Head of caudate nucleus (tissue), 42 donors: ENCODE measurements at regions not wholly inside any gene's neighbourhood (a gene's known extent, or its start where the extent isn't known, plus 50 kb on each side); places are given as distances from the start of the nearest gene placed in this dataset.
A peak's percentile ranks its signal among the peaks of the same experiment; 100 is the strongest.

ENCODE experiments used
- DNase-seq, 42 donors: peaks; one replicate each; pipeline versions ENCODE4 v3.0.0 to v3.0.0-alpha.2; 2020 to 2021; ENCODE audit warnings: mixed read lengths in 7 of 42
- intact Hi-C: fragments of 100-400 bp; cut with DNase I; formaldehyde crosslinking; loops from one replicate; pipeline ENCODE4 v1.15.0; 2022

DNA sequence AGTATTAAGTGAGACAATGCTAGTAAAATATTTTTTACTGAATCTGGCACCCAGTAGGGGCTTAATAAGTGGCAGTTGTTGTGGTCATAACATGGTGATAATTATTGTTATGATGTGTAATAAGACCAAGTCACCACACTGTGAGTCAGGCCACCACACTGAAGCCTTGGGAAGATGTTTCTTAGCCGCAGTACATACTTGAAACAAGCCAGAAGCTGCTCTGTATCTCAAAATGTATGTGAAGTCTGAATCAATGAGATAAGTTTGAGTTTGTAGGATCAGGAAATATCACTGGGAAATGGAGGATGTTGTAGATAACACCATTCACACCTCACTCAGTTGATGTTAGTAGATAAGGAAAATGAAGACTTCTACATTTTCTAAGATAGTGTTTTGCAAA, 51.3 kb upstream of the PTPN3 start:
- intact Hi-C loops, result no loop called here
- no peak for DNase-seq

DNA sequence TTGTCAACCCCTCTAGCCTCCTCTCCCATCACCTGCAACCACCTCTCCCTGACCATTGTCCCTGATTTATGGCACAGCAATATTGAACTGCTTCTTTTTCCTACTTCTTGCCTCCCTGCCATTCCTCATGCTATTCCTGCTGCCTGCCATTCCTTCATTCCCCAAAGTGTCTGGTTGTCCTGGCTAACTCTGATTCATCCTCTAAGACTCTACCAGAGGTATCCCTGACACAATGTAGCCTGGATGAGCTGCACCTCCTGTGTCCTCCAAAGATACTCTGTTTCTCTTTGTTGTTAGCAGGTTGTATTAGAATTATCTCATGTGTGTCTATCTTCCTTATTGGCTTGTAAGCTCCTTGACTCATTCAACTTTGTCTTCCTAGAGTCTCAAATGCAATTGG, 53.5 kb upstream of the PTPN3 start:
- DNase-seq, result no peak
- intact Hi-C loops, result no loop called here

DNA sequence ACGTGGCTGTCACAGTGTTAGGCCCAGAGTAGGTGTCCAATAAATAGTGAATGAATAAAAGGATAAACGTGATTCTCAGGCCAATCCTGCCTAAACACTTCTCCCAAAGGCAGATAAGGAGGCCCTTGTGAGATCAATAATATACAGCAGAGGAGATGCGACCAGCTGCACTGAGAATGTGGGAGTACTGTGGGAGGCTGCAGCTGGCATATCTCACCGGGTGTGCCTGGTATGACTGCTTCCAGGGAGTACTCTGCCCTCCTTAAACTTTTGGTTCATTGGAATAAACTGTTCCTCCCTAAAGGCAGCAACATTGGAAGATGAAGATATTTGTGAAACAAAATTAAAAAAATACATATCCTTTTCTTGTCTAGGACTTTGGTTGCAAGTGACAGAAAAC, 57.1 kb upstream of the PTPN3 start:
- DNase-seq, result peak in 19 of 42 donors; percentile 6 to 72 (median 27)
- intact Hi-C loops, result no loop called here

DNA sequence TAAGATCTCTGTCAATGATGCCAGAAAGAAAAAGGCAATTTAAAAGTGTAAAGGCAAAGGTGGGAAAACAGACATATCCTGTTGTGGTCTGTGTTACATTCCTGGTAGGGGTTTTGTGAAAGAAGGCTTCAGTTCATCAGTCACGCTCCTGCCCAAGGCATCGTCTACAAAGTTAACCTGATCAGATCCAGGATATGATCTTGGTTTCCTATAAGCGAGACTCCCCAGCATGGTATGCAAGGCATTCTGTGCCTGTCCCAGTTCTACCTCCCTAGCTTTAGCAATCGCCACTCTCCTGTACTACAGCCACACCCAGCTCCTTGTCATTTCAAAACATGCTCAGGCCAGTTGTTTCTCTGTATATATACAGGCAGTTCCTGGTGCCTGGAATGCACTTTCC, 58.0 kb upstream of the PTPN3 start:
- intact Hi-C loops, result no loop called here

DNA sequence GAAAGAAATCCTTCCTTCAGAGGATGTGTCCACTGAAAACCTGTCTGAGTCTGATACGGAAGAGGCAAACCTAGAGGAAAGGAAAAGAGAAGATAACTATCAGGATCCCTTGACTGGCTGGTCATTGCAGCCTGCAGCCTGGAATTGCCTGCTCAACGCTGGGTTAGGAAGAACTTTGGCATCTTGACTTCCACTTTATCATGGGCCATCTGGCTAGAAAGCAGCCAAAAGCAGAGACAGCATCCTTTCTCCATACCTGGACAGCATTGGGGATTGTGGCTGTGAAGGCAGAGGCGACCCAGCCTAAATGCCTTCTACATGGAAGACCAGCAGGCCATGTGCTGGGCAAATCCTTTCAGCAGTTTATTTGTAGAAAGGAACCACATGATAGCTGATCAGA, 58.7 kb upstream of the PTPN3 start:
- intact Hi-C loops, result no loop called here
- no peak for DNase-seq

More for the DNA sequence above, 58.0 kb upstream of the PTPN3 start:
- no peak for DNase-seq

DNA sequence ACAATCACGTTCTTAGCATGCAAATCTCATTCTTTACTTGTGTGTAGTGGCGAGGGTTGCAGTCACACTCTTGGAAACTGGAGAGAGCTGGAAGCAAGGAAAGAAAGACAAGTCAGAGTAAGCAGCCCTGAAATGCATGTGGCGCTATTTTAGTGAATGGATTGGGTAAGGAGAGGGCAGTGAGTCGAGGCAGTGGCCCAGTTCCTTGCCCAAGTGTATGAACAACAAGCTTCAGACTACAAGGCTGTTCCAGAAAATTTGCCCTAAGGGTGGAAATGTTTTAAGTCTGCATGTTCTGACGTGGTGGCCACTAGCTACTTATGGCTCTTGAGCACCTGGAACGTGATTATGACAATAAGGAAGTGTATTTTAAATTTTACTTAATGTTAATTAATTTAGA, 59.4 kb upstream of the PTPN3 start:
- intact Hi-C loops, result no loop called here
- no peak for DNase-seq

DNA sequence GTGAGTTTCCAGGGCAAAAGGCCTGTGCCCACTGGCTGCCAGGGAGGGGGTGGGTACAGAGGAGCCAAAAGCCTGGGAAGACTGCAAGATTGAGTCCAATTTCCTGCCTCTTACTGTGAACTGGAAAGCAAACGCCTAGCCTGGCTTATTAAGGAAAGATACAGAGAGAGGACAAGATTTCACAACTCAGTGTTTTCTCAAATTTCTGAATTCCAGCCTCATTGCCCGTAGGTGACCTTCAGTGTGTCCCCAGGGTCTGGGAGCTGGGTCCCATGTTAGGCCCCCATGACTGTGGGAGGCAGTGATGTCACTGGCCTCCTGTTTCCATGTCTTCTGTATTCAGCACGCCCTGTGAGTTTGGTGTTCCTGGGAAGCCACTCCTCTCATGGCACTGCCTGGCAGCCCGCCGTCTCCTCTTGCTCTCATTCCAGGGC, 60.6 kb upstream of the PTPN3 start:
- intact Hi-C loops, result no loop called here
- DNase-seq, result no peak

DNA sequence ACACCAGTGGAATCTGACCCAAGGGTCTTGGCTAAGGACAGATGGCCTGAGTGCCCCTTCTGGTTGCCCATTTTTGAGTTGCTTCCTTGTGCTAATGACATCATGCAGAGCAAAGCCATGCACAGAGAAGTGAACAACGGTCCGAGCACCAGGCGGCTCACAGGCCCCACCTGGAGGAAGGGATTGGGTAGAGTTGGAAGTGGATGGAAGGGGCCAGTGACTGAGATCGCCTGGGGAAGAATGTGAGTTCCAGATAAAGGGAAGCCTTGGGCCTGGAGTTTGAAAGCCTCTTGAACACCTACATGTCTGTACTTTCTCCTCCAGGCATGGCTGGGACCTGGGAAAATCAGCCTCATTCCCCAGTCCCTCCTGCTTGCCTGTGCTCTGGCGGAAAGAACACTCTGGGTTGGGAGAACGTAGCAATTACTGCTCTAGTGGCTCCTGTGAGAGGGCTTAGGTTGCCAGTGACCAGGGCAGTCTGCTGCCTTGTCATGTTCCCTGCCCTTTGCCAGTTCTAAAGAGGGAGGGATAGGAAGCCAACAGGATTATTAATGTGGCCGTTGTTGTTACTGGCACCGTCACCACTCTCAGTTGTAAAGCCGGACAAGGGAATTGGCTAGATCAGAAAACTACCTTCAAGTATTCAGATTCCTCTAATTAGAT, 62.5 kb upstream of the PTPN3 start:
- intact Hi-C loops, result no loop called here
- DNase-seq, result peak in 11 of 42 donors; percentile 1 to 45 (median 19)

DNA sequence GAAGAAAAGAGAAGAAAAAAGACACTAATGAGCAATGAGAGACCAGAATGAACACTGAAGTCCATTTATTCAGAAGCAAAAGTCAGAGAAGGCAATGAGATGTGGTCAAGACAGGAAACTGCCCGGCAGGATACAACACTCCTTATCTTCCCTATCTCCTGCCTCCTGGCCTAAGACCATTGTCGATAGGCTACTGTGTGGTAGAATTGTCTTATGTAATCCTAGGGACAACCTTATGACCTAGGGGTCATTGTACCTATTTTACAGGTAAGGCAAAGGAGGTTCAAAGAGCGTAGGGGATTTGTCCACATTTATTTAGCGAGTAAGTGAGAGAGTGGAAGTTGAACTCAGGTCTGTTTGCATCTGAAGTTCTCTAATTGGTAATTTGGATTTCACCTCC, 63.0 kb upstream of the PTPN3 start:
- intact Hi-C loops, result no loop called here
- no peak for DNase-seq

DNA sequence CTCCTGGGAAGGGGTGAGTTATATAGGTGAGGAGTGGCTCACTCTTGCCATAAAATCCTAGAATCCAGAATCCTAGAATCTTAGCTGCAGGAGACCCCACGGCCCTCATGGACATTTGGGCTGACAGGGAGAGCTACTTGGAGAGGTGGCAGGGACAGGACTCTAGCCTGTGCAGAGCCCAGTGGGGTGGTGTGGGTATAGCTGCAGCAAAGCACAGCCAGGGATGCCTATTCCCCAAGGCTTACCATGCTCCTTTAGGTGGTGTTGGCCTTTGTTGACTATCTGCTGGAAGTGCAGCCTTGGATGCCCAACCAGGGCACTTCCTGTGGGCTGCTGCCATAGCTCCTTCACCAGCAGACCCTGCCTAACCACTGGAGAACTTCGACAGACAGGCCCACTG, 70.0 kb upstream of the PTPN3 start:
- intact Hi-C loops, result no loop called here
- DNase-seq, result no peak

DNA sequence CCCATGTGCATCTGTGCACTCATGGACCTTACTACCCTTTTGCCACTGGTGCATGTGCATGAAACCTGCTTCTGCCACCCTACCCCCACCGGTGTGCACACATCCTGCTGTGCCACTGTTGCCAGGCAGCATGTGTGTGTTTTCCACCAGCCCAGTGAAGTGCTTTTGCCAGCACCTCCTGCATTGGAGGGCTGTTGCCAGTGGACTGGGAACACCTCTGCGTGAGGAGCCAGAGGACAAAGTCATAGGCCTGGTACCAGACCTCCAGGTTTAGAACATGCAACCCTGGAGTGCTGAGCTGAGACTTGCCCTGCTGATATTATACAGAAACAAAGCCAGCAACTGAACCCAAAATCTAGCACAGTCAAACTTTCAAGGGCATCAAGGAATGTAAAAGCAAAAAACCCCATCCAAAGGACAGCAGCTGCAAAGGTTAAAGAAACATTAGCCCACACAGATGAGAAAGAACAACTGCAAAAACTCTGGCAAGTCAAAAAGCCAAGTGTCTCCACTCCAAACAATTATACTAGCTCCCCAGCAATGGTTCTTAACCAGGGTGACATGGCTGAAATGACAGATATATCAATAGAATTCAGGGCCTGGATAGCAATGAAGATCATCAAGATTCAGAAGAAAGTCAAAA, 70.6 kb upstream of the PTPN3 start:
- DNase-seq, result no peak
- intact Hi-C loops, result no loop called here

DNA sequence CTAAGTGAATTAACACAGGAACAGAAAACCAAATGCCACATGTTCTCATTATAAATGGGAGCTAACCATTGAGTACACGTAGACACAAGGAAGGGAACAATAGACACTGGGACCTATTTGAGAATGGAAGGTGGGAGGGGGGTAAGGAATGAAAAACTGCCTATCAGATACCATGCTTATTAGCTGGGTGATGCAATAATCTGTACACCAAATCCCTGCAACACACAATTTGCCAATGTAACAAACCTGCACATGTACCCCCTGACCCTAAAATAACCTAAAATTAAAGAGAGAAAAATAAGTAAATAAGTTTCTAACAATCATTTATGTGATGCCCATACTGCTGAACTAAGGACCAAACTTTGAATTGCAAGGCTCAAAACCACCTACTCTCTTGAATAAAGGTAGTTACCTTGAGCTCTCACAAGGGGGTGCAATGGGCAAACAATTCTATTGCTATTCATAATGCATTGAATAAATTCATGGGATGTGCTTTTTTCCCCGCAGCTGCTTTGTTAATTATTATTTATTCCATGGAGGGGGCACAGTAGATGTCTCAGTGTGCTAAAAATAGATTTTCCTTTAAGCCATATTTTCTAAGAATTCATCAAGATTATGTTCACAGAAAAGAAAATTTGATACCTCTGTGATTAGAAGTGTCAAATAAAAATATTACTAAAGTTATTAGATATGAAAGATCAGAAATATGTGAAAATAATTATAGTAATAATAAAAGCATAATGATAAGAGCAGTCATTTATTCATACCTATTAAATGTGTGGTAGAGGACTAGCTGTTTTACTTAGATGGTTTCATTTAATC, 76.2 kb upstream of the PTPN3 start:
- DNase-seq, result peak in 28 of 42 donors; percentile 15 to 89 (median 60)
- intact Hi-C loops, result loop anchor here (5.0 to 10.0 kb wide), 2 partner anchors 78 to 241 kb away; no protein-coding TSS in a partner anchor

DNA sequence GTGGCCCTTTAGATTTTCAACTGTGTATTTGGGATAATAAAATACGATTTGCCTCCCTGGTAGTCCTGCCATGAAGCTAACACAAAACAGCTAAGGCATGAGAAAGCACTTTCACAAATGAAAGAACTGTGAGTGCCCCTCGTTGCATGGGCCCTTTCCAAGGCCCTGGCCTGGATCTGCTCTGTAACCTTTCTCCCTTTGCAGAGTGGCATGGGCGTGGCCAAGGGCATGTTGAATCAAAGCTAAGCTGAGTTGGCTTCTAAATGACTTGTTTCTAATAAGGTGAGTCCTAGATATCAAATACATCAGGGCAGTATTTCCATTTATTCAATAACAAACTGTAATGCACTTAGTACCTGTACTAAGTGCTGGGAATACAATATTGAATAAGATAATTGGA, 78.7 kb upstream of the PTPN3 start:
- no peak for DNase-seq
- intact Hi-C loops, result loop anchor here (10.0 kb wide), 1 partner anchor 238 kb away; no protein-coding TSS in a partner anchor

DNA sequence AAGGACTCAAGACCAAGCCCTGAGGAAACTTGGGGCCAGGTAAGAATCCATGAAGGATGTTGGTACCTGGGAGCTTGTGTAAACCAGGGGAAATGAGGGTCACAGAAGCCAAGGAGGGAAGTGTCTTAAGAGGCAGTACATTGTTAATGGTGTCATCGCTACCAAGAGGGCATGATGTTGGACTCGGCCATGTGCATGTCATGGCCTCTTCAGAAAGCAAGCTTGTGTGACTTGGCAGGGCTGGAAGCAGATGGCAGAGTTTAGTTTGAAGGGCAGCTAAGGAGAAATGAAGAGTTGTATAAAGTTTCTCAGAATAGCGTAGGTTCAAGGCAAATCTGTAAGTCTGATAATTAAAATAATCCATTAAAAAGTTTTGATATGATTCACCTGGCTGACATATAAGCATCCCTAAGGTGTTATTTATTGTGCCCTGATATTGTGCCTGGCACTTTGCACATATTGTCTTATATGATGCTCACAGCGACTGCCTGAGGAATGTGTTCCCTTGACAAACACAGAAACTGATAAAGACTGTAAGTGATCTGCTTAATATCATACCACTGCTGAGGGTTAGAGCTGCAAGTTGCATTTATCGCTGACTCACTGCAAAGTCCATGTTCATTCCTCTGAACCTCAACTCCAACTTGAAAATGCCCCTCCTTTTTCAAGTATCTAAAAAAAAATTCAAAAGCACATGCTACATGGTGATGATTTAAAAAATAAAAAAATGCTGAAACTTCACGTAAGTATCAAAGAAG, 81.3 kb upstream of the PTPN3 start:
- intact Hi-C loops, result loop anchor here (10.0 kb wide), 1 partner anchor 235 kb away; no protein-coding TSS in a partner anchor

DNA sequence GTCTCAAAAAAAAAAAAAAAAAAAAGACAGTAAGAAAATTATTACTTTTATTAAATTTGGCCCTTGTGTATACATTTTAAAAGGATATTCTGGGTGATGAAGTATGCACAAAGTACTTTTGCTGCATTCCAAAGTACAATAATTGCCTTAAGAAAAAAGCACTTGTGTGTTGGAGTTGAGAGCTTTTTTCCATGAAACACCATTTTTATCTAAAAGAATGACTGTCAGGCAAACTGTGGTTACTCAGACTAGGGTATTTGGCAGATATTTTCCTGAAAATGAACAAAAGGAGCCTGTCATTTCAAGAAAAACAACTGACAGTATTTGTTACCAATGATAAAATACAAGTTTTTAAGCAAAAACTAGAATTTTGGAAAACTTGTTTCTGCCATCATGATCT, 84.3 kb upstream of the PTPN3 start:
- DNase-seq, result no peak
- intact Hi-C loops, result no loop called here

More for the DNA sequence above, 81.3 kb upstream of the PTPN3 start:
- no peak for DNase-seq

DNA sequence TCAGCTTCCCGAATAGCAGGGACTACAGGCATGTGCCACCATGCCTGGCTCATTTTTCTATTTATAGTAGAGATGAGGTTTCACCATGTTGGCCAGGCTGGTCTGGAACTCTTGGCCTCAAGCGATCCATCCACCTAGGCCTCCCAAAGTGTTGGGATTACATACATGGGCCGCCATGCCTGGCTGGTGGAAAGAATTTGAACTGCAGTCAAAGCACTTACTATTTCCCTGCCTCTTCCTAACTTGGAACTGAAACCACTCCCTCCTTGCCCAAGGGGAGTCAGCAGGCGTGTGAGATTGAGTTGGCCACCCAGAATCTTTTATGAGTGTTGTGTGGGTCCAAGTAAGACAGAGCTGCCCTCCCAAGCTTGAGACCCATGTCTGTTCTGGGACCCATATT, 86.1 kb upstream of the PTPN3 start:
- intact Hi-C loops, result no loop called here
- DNase-seq, result no peak

DNA sequence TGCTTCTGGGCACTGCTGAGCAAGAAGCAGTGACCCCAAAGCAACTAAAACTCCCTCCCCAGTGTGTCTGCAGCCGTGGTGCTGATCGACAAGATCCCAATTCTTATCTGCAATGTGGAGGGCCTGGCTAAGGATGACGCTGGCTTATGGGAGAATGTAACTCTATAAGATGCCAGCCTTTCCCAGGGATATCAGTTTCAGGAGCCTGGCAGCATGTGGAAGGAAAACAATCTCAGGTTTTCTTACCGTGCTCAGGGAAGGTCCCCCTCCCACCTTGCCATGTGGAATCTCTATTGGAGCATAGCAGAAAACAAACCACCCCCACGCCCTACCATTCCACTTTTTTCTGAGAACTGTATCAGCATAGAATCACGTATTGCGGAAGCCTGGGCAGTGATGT, 87.7 kb upstream of the PTPN3 start:
- DNase-seq, result no peak
- intact Hi-C loops, result no loop called here

DNA sequence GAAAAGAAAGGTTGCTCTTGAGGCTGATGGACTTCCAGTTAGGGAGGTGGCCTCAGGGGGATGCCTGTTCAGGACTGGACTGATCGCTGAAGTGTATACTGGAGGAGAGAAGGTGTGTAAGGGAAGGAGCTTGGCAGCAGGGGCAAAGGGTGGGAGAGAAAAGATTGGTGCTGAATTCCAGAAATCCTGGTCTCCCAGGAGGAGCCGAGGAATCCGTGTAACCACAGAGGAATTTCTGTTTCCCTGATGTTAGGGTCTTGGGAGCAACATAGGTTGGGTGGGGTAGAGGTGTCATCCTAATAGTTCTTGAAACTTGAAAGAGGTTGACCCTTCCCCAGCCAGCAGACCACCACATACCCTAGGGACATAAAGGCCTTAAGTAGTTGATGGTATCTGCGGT, 88.9 kb upstream of the PTPN3 start:
- DNase-seq, result no peak
- intact Hi-C loops, result no loop called here

DNA sequence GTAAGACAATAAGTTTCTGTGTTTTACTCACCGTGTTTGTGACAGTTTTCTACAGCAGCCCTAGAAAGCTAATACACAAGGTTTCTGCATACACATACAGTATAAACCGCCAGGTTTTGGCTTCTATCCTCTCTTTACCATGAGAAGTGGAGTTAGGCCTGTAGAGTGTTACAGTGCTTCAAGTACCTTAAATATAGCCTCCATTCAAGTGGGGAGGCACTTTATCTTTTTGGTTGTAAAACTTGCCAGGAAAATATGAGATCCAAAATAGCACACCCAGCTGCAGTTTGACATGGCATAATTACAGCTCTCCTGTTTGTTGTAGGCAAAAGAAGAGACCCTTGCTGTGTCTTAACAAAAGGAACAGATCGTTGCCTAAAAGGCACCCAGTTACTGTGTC, 90.3 kb upstream of the PTPN3 start:
- intact Hi-C loops, result no loop called here

More for the DNA sequence above, 90.3 kb upstream of the PTPN3 start:
- no peak for DNase-seq
